ENCODE measurements at regions not wholly inside any gene's neighbourhood (a gene's known extent, or its start where the extent isn't known, plus 50 kb on each side); places are given as distances from the start of the nearest gene placed in this dataset.

DNA sequence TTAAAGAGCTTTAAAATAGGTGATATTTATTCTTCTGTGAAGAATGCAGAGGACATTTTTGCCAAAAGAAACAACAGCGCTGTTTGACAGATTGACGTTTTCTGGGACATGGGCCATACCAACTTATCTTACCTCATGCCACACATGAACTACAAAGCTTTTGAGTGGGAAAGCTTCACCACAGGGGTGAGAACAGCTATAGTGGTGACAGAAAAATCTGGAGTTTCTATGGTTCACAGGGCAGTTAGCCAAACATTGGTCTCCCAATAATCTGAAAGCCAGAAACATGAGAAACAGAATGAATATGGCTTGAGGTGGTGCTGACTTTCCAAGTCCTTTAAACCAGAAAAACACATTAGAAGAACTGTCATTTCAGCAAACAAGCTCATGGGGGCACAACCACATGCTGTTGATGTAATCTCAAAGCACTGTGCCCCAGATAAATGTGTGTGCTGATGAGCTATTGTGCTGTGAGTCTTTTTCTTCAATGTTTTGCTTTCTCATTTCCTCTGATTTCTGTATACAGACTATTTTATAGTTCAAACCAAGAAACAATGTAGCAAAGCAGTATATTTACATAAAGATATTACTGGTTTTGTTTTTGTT, 905.4 kb downstream of the SLC16A7 start:
- H3K27me3 Mint-ChIP-seq (ENCODE audit: low read depth): no peaks in the 10 kb centered on the region
- H3K27ac Mint-ChIP-seq: no peak overlapping the region
- H3K36me3 Mint-ChIP-seq: no peaks in the 10 kb centered on the region
- H3K9me3 Mint-ChIP-seq: peaks cover 24% of the 10 kb centered on the region
- no peaks in the 10 kb centered on the region for H3K4me1 Mint-ChIP-seq
- ChIA-PET CTCF (no interaction called here), POLR2A (interaction anchor here (0.6 kb wide), 1 partner anchor 9 kb away, joined by 3 read pairs; no protein-coding TSS in a partner anchor)
- DNase-seq (ENCODE audit: low spot score) (no peak), ATAC-seq (peak; percentile 56)
- no peak overlapping the region for H3K4me3 Mint-ChIP-seq
- TF ChIP-seq CREB1 (CRISPR knock-in tag; IDR thresholded peaks at IDR 0.05) (no peak), ZNF138 (CRISPR knock-in tag; conservative IDR thresholded peaks at IDR 0.05) (no peak), ZNF396 (CRISPR knock-in tag; IDR thresholded peaks at IDR 0.05; ENCODE audit: borderline replicate concordance) (no peak), IRF2 (CRISPR knock-in tag; IDR thresholded peaks at IDR 0.05; ENCODE audit: borderline replicate concordance, low read depth) (no peak)
- TF ChIP-seq, protein P1, sequence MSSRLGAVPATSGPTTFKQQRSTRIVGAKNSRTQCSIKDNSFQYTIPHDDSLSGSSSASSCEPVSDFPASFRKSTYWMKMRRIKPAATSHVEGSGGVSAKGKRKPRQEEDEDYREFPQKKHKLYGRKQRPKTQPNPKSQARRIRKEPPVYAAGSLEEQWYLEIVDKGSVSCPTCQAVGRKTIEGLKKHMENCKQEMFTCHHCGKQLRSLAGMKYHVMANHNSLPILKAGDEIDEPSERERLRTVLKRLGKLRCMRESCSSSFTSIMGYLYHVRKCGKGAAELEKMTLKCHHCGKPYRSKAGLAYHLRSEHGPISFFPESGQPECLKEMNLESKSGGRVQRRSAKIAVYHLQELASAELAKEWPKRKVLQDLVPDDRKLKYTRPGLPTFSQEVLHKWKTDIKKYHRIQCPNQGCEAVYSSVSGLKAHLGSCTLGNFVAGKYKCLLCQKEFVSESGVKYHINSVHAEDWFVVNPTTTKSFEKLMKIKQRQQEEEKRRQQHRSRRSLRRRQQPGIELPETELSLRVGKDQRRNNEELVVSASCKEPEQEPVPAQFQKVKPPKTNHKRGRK (CRISPR knock-in tag; IDR thresholded peaks at IDR 0.05; ENCODE audit: borderline replicate concordance): no peak
- TF ChIP-seq, protein P2, sequence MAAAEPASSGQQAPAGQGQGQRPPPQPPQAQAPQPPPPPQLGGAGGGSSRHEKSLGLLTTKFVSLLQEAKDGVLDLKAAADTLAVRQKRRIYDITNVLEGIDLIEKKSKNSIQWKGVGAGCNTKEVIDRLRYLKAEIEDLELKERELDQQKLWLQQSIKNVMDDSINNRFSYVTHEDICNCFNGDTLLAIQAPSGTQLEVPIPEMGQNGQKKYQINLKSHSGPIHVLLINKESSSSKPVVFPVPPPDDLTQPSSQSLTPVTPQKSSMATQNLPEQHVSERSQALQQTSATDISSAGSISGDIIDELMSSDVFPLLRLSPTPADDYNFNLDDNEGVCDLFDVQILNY (CRISPR knock-in tag; IDR thresholded peaks at IDR 0.05): no peak

DNA sequence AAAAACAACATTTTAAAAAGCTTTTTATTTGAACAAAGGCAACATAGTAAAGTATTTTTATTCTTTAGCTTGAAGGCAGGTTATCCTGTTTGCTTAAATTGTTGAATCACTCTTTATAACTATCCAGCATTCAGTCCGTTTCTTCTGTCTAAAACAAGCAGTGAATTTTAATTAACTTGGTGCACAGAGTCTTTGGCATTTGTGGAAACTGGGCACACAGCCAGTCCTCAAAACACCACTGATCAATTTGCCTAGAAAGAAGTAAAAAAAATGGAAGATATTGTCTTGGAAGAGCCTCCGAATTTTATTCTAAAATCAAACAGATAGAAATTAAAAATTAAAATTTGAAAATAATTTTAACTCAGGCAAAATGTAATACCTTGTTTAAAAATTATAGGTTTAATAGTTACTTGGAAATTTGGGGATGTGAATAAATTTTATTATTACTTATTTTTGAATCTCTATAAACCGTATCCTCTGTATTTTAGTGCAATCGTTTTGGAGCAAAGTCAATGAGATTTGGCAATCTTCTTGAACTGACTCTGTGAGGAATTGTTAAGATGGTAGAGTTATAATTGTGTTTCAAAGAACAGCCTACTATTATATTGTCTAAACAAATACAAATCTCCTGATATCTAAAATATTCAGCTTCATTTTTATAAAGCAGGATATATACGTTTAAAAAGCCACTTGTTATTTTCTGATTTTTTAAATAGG, 927.0 kb downstream of the SLC16A7 start:
- Mint-ChIP-seq H3K4me3 (no peak overlapping the region), H3K4me1 (no peaks in the 10 kb centered on the region), H3K36me3 (peaks cover 5% of the 10 kb centered on the region), H3K9me3 (peaks cover 23% of the 10 kb centered on the region), H3K27ac (no peak overlapping the region), H3K27me3 (ENCODE audit: low read depth) (no peaks in the 10 kb centered on the region)
- ChIA-PET POLR2A (no interaction called here), CTCF (no interaction called here)
- ATAC-seq: no peak
- no peak for TF ChIP-seq PRRX2 (CRISPR knock-in tag; IDR thresholded peaks at IDR 0.05)
- no peak for DNase-seq (ENCODE audit: low spot score)

DNA sequence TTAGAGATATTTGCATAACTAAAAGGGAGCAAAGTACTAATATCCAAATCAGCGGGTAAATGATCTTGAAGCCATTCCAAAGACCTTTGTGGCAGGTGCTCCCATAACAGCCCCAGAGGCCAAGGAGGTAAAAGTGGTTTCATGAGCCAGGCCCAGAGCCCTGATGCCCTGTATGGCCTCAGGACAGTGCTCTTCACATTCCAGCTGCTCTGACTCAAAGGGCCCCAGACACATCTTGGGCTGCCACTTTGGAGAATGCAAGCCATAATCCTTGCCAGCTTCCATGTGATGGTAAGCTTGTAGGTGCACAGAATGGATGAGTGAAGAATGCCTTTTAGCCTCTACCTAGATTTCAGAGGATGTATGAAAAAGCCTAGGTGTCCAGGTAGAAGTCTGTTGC, 933.4 kb downstream of the SLC16A7 start:
- Mint-ChIP-seq H3K27ac (no peak overlapping the region), H3K4me1 (no peaks in the 10 kb centered on the region), H3K27me3 (ENCODE audit: low read depth) (no peaks in the 10 kb centered on the region), H3K4me3 (no peak overlapping the region), H3K36me3 (no peaks in the 10 kb centered on the region), H3K9me3 (peaks cover 17% of the 10 kb centered on the region)
- ATAC-seq: no peak
- ChIA-PET CTCF (no interaction called here), POLR2A (no interaction called here)
- no peak for DNase-seq (ENCODE audit: low spot score)
- TF ChIP-seq, protein P3, sequence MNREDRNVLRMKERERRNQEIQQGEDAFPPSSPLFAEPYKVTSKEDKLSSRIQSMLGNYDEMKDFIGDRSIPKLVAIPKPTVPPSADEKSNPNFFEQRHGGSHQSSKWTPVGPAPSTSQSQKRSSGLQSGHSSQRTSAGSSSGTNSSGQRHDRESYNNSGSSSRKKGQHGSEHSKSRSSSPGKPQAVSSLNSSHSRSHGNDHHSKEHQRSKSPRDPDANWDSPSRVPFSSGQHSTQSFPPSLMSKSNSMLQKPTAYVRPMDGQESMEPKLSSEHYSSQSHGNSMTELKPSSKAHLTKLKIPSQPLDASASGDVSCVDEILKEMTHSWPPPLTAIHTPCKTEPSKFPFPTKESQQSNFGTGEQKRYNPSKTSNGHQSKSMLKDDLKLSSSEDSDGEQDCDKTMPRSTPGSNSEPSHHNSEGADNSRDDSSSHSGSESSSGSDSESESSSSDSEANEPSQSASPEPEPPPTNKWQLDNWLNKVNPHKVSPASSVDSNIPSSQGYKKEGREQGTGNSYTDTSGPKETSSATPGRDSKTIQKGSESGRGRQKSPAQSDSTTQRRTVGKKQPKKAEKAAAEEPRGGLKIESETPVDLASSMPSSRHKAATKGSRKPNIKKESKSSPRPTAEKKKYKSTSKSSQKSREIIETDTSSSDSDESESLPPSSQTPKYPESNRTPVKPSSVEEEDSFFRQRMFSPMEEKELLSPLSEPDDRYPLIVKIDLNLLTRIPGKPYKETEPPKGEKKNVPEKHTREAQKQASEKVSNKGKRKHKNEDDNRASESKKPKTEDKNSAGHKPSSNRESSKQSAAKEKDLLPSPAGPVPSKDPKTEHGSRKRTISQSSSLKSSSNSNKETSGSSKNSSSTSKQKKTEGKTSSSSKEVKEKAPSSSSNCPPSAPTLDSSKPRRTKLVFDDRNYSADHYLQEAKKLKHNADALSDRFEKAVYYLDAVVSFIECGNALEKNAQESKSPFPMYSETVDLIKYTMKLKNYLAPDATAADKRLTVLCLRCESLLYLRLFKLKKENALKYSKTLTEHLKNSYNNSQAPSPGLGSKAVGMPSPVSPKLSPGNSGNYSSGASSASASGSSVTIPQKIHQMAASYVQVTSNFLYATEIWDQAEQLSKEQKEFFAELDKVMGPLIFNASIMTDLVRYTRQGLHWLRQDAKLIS (CRISPR knock-in tag; IDR thresholded peaks at IDR 0.05; ENCODE audit: borderline replicate concordance): no peak
- TF ChIP-seq, protein P1 (CRISPR knock-in tag; IDR thresholded peaks at IDR 0.05; ENCODE audit: borderline replicate concordance): no peak
- no peak for TF ChIP-seq SOX15 (CRISPR knock-in tag; IDR thresholded peaks at IDR 0.05)
- TF ChIP-seq MXD4 (CRISPR knock-in tag; IDR thresholded peaks at IDR 0.05; ENCODE audit: borderline replicate concordance): no peak
- TF ChIP-seq NR3C1 (CRISPR knock-in tag; conservative IDR thresholded peaks at IDR 0.05; ENCODE audit: low read depth): no peak
- no peak for TF ChIP-seq EMX1 (CRISPR knock-in tag; IDR thresholded peaks at IDR 0.05)
- TF ChIP-seq GTF2I (CRISPR knock-in tag; conservative IDR thresholded peaks at IDR 0.05): no peak
- TF ChIP-seq, protein P4, sequence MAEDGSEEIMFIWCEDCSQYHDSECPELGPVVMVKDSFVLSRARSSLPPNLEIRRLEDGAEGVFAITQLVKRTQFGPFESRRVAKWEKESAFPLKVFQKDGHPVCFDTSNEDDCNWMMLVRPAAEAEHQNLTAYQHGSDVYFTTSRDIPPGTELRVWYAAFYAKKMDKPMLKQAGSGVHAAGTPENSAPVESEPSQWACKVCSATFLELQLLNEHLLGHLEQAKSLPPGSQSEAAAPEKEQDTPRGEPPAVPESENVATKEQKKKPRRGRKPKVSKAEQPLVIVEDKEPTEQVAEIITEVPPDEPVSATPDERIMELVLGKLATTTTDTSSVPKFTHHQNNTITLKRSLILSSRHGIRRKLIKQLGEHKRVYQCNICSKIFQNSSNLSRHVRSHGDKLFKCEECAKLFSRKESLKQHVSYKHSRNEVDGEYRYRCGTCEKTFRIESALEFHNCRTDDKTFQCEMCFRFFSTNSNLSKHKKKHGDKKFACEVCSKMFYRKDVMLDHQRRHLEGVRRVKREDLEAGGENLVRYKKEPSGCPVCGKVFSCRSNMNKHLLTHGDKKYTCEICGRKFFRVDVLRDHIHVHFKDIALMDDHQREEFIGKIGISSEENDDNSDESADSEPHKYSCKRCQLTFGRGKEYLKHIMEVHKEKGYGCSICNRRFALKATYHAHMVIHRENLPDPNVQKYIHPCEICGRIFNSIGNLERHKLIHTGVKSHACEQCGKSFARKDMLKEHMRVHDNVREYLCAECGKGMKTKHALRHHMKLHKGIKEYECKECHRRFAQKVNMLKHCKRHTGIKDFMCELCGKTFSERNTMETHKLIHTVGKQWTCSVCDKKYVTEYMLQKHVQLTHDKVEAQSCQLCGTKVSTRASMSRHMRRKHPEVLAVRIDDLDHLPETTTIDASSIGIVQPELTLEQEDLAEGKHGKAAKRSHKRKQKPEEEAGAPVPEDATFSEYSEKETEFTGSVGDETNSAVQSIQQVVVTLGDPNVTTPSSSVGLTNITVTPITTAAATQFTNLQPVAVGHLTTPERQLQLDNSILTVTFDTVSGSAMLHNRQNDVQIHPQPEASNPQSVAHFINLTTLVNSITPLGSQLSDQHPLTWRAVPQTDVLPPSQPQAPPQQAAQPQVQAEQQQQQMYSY (CRISPR knock-in tag; IDR thresholded peaks at IDR 0.05): no peak
- TF ChIP-seq, protein P5, sequence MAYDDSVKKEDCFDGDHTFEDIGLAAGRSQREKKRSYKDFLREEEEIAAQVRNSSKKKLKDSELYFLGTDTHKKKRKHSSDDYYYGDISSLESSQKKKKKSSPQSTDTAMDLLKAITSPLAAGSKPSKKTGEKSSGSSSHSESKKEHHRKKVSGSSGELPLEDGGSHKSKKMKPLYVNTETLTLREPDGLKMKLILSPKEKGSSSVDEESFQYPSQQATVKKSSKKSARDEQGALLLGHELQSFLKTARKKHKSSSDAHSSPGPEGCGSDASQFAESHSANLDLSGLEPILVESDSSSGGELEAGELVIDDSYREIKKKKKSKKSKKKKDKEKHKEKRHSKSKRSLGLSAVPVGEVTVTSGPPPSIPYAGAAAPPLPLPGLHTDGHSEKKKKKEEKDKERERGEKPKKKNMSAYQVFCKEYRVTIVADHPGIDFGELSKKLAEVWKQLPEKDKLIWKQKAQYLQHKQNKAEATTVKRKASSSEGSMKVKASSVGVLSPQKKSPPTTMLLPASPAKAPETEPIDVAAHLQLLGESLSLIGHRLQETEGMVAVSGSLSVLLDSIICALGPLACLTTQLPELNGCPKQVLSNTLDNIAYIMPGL (CRISPR knock-in tag; IDR thresholded peaks at IDR 0.05): no peak
- no peak for TF ChIP-seq HMGA2 (CRISPR knock-in tag; IDR thresholded peaks at IDR 0.05)
- no peak for TF ChIP-seq KAT7 (CRISPR knock-in tag; IDR thresholded peaks at IDR 0.05; ENCODE audit: borderline replicate concordance)
- TF ChIP-seq PRRX2 (CRISPR knock-in tag; IDR thresholded peaks at IDR 0.05): no peak
